ENCODE measurements at regions not wholly inside any gene's neighbourhood (a gene's known extent, or its start where the extent isn't known, plus 50 kb on each side); places are given as distances from the start of the nearest gene placed in this dataset.
A peak's percentile ranks its signal among the peaks of the same experiment; 100 is the strongest.

DNA sequence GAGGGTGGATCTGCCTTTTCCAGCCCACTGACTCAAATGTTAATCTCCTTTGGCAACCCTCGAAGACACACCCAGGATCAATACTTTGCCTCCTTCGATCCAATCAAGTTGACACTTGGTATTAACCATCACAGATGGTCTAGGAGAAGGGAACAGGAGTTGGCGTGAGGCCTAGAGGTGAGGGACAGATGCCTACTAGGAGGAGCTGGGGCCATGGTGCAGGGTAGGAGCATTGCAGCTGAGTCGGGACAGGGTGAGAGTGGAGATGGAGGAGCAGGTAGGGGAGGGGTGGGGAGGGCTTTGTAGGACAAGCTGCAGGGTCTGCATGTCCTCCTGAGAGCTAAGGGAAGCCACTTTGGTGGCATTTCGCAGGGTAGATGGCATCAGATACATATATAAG, 140.0 kb downstream of the VAPA start:
- Histone ChIP-seq H3K4me1 (peaks cover 0 to 48% (median 36%) of the 10 kb centered on the region in 9 donors), H3K27ac (no peak overlapping the region), H3K36me3 (no peaks in the 10 kb centered on the region), H3K27me3 (no peaks in the 10 kb centered on the region), H3K4me3 (no peak overlapping the region), H3K9me3 (no peaks in the 10 kb centered on the region)
- DNase-seq (no peak), ATAC-seq (no peak)
- TF ChIP-seq, protein P1, sequence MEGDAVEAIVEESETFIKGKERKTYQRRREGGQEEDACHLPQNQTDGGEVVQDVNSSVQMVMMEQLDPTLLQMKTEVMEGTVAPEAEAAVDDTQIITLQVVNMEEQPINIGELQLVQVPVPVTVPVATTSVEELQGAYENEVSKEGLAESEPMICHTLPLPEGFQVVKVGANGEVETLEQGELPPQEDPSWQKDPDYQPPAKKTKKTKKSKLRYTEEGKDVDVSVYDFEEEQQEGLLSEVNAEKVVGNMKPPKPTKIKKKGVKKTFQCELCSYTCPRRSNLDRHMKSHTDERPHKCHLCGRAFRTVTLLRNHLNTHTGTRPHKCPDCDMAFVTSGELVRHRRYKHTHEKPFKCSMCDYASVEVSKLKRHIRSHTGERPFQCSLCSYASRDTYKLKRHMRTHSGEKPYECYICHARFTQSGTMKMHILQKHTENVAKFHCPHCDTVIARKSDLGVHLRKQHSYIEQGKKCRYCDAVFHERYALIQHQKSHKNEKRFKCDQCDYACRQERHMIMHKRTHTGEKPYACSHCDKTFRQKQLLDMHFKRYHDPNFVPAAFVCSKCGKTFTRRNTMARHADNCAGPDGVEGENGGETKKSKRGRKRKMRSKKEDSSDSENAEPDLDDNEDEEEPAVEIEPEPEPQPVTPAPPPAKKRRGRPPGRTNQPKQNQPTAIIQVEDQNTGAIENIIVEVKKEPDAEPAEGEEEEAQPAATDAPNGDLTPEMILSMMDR (IDR thresholded peaks at IDR 0.05), result no peak
- 96 to 98% methylated on average over 5 of the region's 5 CpGs for WGBS, 2 donors
- intact Hi-C loops (cut with DNase I), result loop anchor here in 1 of 10 donors (5.0 kb wide), 1 partner anchor 193 kb away; no protein-coding TSS in a partner anchor

DNA sequence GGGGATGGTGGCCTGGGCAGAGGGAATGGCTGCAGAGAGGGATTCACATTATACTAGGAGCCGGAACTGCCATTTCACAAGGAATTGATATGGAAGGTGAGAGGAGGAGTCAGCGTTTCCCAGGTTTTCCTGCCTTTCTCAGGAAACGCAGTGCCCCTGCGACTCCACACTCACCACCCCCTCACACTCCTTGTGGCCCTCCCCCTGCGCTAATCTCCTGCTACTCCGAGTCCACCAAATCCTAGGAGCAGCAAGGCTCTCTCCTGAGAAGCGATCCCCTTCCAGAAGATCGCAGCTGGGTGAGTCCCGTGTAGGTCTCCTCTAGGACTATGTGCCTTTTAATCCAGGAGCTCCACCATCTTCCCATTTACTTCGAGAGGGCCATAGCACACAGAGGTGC, 140.6 kb downstream of the VAPA start:
- peaks cover 0 to 53% (median 41%) of the 10 kb centered on the region in 9 donors for H3K4me1 ChIP-seq
- no peaks in the 10 kb centered on the region for H3K36me3 ChIP-seq
- no peak for DNase-seq
- intact Hi-C loops (cut with DNase I), result loop anchor here in 1 of 10 donors (5.0 kb wide), 1 partner anchor 193 kb away; no protein-coding TSS in a partner anchor
- TF ChIP-seq, protein P1 (IDR thresholded peaks at IDR 0.05), result no peak
- H3K4me3 ChIP-seq, result no peak overlapping the region
- no peak for ATAC-seq
- H3K27ac ChIP-seq, result peak overlapping the region in 3 of 10 donors; percentile 25 to 50 (median 49)
- no peaks in the 10 kb centered on the region for H3K9me3 ChIP-seq
- no peaks in the 10 kb centered on the region for H3K27me3 ChIP-seq
- WGBS, 2 donors, result 92 to 94% methylated on average over 10 of the region's 10 CpGs

DNA sequence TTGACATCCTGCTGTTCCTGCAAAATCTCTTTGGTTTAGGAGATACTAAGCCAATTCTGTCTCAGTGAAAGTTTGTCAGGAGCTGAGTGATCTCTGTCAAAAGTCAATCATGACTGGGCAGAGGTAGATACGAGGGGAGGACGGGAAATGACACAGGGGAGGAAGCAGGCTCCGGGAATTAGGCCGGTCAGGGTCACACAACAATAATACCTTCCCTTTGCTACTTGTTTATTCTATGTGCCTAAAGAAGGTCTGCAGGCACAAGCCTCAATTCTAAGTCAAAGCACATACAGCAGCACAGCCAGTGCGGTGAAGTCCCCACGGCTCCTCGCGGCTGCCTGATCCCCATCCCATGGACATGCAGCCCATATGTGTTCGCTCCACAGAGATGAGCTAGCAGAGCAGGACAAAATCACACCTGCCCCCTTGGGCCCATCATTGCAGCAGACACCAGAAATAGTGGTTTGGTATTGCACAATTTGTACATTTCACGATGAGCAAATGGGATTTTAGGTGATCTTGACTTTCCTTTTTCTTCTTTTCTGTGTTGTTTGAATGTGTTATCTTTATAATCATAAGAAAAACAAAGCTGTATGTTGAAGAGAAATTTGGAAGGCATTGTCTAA, 141.4 kb downstream of the VAPA start:
- WGBS, 2 donors, result 75 to 85% methylated on average over 10 of the region's 10 CpGs
- H3K27me3 ChIP-seq, result no peaks in the 10 kb centered on the region
- no peaks in the 10 kb centered on the region for H3K36me3 ChIP-seq
- TF ChIP-seq, protein P1 (IDR thresholded peaks at IDR 0.05), result no peak
- no peak for ATAC-seq
- intact Hi-C loops (cut with DNase I), result no loop called here
- H3K27ac ChIP-seq, result peak overlapping the region in 5 of 10 donors; percentile 19 to 50 (median 44)
- peaks cover 5 to 62% (median 50%) of the 10 kb centered on the region in 9 donors for H3K4me1 ChIP-seq
- H3K9me3 ChIP-seq, result no peaks in the 10 kb centered on the region
- no peak overlapping the region for H3K4me3 ChIP-seq
- DNase-seq, result no peak

DNA sequence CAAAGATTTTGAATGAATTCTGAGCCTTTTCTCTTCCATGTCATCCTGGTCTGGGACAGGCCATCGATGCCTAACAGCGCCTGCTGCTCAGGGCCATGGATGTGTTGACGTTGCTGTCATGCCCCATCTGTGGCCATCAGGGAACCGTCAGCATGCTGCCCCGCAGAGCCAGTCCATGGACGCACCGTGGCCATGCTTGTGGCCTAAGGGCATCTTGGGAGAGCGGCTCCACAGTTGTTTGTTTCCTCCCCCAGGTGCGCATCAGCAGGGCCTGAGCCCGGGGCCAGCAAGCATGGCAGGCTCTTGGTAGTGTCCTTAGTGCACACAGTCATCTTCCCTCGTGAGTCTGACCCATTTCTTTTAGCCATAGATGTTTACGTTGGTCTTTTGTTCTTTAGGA, 142.7 kb downstream of the VAPA start:
- 97 to 99% methylated on average over 12 of the region's 12 CpGs for WGBS, 2 donors
- no peak for DNase-seq
- ATAC-seq, result no peak
- no peaks in the 10 kb centered on the region for H3K9me3 ChIP-seq
- peaks cover 7 to 74% (median 62%) of the 10 kb centered on the region in 9 donors for H3K4me1 ChIP-seq
- H3K4me3 ChIP-seq, result no peak overlapping the region
- H3K36me3 ChIP-seq, result no peaks in the 10 kb centered on the region
- TF ChIP-seq, protein P1 (IDR thresholded peaks at IDR 0.05), result no peak
- intact Hi-C loops (cut with DNase I), result no loop called here
- no peaks in the 10 kb centered on the region for H3K27me3 ChIP-seq
- peak overlapping the region in 1 of 10 donors; percentile 86 for H3K27ac ChIP-seq
